Chondrocyte (in vitro differentiated cells): ENCODE measurements at regions not wholly inside any gene's neighbourhood (a gene's known extent, or its start where the extent isn't known, plus 50 kb on each side); places are given as distances from the start of the nearest gene placed in this dataset.

ENCODE experiments used
- DNase-seq: peaks from one replicate; pipeline ENCODE4 v3.0.0; 2021; ENCODE audit warnings: mixed read lengths, low spot score
- H3K27ac Mint-ChIP-seq: one replicate; pipeline ENCODE4 v1.8.0; 2021; ENCODE audit warnings: mild to moderate bottlenecking, moderate library complexity, mixed read lengths; ENCODE audit not compliant: unreplicated experiment
- H3K27me3 Mint-ChIP-seq: 2 replicates; pipeline ENCODE4 v1.8.0; 2021; ENCODE audit warnings: low read depth, mixed read lengths
- H3K36me3 Mint-ChIP-seq: 2 replicates; pipeline ENCODE4 v1.8.0; 2021; ENCODE audit warnings: low read depth, mixed read lengths
- H3K4me1 Mint-ChIP-seq: 2 replicates; pipeline ENCODE4 v1.8.0; 2021; ENCODE audit warnings: low read depth, mild to moderate bottlenecking, mixed read lengths
- H3K4me3 Mint-ChIP-seq: one replicate; pipeline ENCODE4 v1.8.0; 2021; ENCODE audit warnings: mild to moderate bottlenecking, moderate library complexity, mixed read lengths; ENCODE audit not compliant: unreplicated experiment
- H3K9me3 Mint-ChIP-seq: 2 replicates; pipeline ENCODE4 v1.8.0; 2021; ENCODE audit warnings: low read depth, mixed read lengths
- CTCF ChIP-seq: fragments of 200-600 bp; sonication (generic); IDR thresholded peaks from 2 replicates; pipeline ENCODE4 v1.5.0; 2021; ENCODE audit warnings: antibody characterized with exemption, mild to moderate bottlenecking, moderate library complexity

GRCh38 chr12:66033151-66033550 is 97.4 kb downstream of the LLPH start:
- H3K4me3 Mint-ChIP-seq, result no peak overlapping the region
- H3K27me3 Mint-ChIP-seq, result no peaks in the 10 kb centered on the region
- H3K9me3 Mint-ChIP-seq, result peaks cover 6% of the 10 kb centered on the region
- DNase-seq, result no peak
- no peaks in the 10 kb centered on the region for H3K36me3 Mint-ChIP-seq
- peaks cover 25% of the 10 kb centered on the region for H3K4me1 Mint-ChIP-seq
- TF ChIP-seq CTCF, result no peak
- no peak overlapping the region for H3K27ac Mint-ChIP-seq

GRCh38 chr12:66032739-66033138 is 97.8 kb downstream of the LLPH start:
- H3K9me3 Mint-ChIP-seq, result peaks cover 6% of the 10 kb centered on the region
- H3K27ac Mint-ChIP-seq, result no peak overlapping the region
- DNase-seq, result no peak
- no peaks in the 10 kb centered on the region for H3K36me3 Mint-ChIP-seq
- TF ChIP-seq CTCF, result no peak
- no peaks in the 10 kb centered on the region for H3K27me3 Mint-ChIP-seq
- no peak overlapping the region for H3K4me3 Mint-ChIP-seq
- H3K4me1 Mint-ChIP-seq, result peaks cover 25% of the 10 kb centered on the region

- Mint-ChIP-seq H3K4me1 (peaks cover 7% of the 10 kb centered on the region), H3K27ac (no peak overlapping the region), H3K27me3 (no peaks in the 10 kb centered on the region), H3K36me3 (no peaks in the 10 kb centered on the region), H3K4me3 (no peak overlapping the region), H3K9me3 (no peaks in the 10 kb centered on the region)
- DNase-seq, result no peak
- TF ChIP-seq CTCF, result no peak
These were observed 100.3 kb downstream of the LLPH start for GRCh38 chr12:66030217-66030781.

- DNase-seq, result no peak
- Mint-ChIP-seq H3K27ac (no peak overlapping the region), H3K4me1 (peaks cover 10% of the 10 kb centered on the region), H3K9me3 (no peaks in the 10 kb centered on the region), H3K36me3 (no peaks in the 10 kb centered on the region), H3K27me3 (no peaks in the 10 kb centered on the region), H3K4me3 (no peak overlapping the region)
- no peak for TF ChIP-seq CTCF
These were observed 102.2 kb downstream of the LLPH start for GRCh38 chr12:66028390-66028789.

- peaks cover 10% of the 10 kb centered on the region for H3K4me1 Mint-ChIP-seq
- no peaks in the 10 kb centered on the region for H3K27me3 Mint-ChIP-seq
- H3K4me3 Mint-ChIP-seq, result no peak overlapping the region
- no peak overlapping the region for H3K27ac Mint-ChIP-seq
- no peaks in the 10 kb centered on the region for H3K9me3 Mint-ChIP-seq
- TF ChIP-seq CTCF, result no peak
- no peak for DNase-seq
- no peaks in the 10 kb centered on the region for H3K36me3 Mint-ChIP-seq
These were observed 105.1 kb downstream of the LLPH start for GRCh38 chr12:66025477-66025876.
